Inflammatory macrophage (primary cell): ENCODE measurements at regions not wholly inside any gene's neighbourhood (a gene's known extent, or its start where the extent isn't known, plus 50 kb on each side); places are given as distances from the start of the nearest gene placed in this dataset.
"Not testable (repeated sequence)": the region's sequence is repeated elsewhere in the genome, so short reads cannot be mapped to it uniquely, and the experiment has no call there.

Experiments used
- DNase-seq, 2 donors: peaks; one replicate each; pipeline ENCODE4 v3.0.0-alpha.2; 2020 to 2022

GRCh38 chr13:90430127-90430526 is 917.4 kb upstream of the MIR17HG start:
- DNase-seq = no peak

GRCh38 chr13:90436697-90437096 is 910.8 kb upstream of the MIR17HG start:
- no peak for DNase-seq

GRCh38 chr13:90438576-90438975 is 908.9 kb upstream of the MIR17HG start:
- DNase-seq = no peak

- no peak for DNase-seq
These were observed 904.2 kb upstream of the MIR17HG start for GRCh38 chr13:90443268-90443667.

- no peak for DNase-seq
These were observed 903.3 kb upstream of the MIR17HG start for GRCh38 chr13:90444232-90444631.

- DNase-seq = no peak
These were observed 902.3 kb upstream of the MIR17HG start for GRCh38 chr13:90445179-90445578.

GRCh38 chr13:90447034-90447733 is 900.3 kb upstream of the MIR17HG start:
- DNase-seq = no peak

GRCh38 chr13:90447734-90448101 is 899.8 kb upstream of the MIR17HG start:
- no peak for DNase-seq

GRCh38 chr13:90448466-90449037 is 898.9 kb upstream of the MIR17HG start:
- no peak for DNase-seq

- DNase-seq = no peak
These were observed 894.1 kb upstream of the MIR17HG start for GRCh38 chr13:90453342-90453741.

GRCh38 chr13:90454002-90454636 is 893.4 kb upstream of the MIR17HG start:
- no peak for DNase-seq

- no peak for DNase-seq
These were observed 892.4 kb upstream of the MIR17HG start for GRCh38 chr13:90455067-90455466.

GRCh38 chr13:90455823-90456222 is 891.7 kb upstream of the MIR17HG start:
- no peak for DNase-seq

- DNase-seq = no peak
These were observed 886.1 kb upstream of the MIR17HG start for GRCh38 chr13:90461398-90461797.

- no peak for DNase-seq
These were observed 870.3 kb upstream of the MIR17HG start for GRCh38 chr13:90477216-90477615.

GRCh38 chr13:90483906-90484305 is 863.6 kb upstream of the MIR17HG start:
- DNase-seq = no peak

GRCh38 chr13:90485436-90485835 is 862.1 kb upstream of the MIR17HG start:
- no peak for DNase-seq

- DNase-seq = no peak
These were observed 854.6 kb upstream of the MIR17HG start for GRCh38 chr13:90492872-90493271.

GRCh38 chr13:90493667-90494066 is 853.8 kb upstream of the MIR17HG start:
- no peak for DNase-seq

GRCh38 chr13:90494849-90495248 is 852.6 kb upstream of the MIR17HG start:
- DNase-seq = not testable (repeated sequence)

- no peak for DNase-seq
These were observed 849.4 kb upstream of the MIR17HG start for GRCh38 chr13:90498096-90498495.

- DNase-seq = no peak
These were observed 848.7 kb upstream of the MIR17HG start for GRCh38 chr13:90498816-90499215.

- no peak for DNase-seq
These were observed 846.9 kb upstream of the MIR17HG start for GRCh38 chr13:90500569-90500968.

GRCh38 chr13:90502153-90502552 is 845.3 kb upstream of the MIR17HG start:
- DNase-seq = no peak
